CD4-positive, alpha-beta T cell (primary cell): ENCODE measurements at regions not wholly inside any gene's neighbourhood (a gene's known extent, or its start where the extent isn't known, plus 50 kb on each side); places are given as distances from the start of the nearest gene placed in this dataset.

ENCODE experiments used
- ATAC-seq: fragments of 200-7000 bp; cut with Tn5 transposase; one replicate; pipeline ENCODE4 v1.10.0; 2022; ENCODE audit warnings: mild to moderate bottlenecking; ENCODE audit not compliant: poor library complexity
- CTCF ChIA-PET: fragments of 350-600 bp; sonication (Branson Sonifier 250); formaldehyde crosslinking; loops from one replicate; lab custom pipeline; 2021; ENCODE audit warnings: antibody characterized with exemption, inconsistent platforms; lab: Charles Lee
- POLR2A ChIA-PET: fragments of 350-600 bp; sonication (Branson Sonifier 250); formaldehyde crosslinking; loops from one replicate; lab custom pipeline; 2021; ENCODE audit warnings: antibody characterized with exemption, inconsistent platforms; lab: Charles Lee
- DNase-seq, 14 experiments: peaks; one replicate each; pipeline ENCODE4 v3.0.0-alpha.2; 2013 to 2020; ENCODE audit warnings: mixed read lengths in 2 of 14
- H3K27ac ChIP-seq, 2 donors: one replicate each; pipeline versions ENCODE4 v1.5.1 to v1.7.0; 2013; ENCODE audit warnings: low read length in 2 of 2, low read depth in 1 of 2, mild to moderate bottlenecking in 1 of 2
- H3K27me3 ChIP-seq, 2 experiments: 1 replicate in 1 of 2; 2 replicates in 1 of 2; pipeline versions ENCODE4 v1.6.1 to v1.7.0; 2013; ENCODE audit warnings: low read length in 2 of 2, control low read depth in 1 of 2, mild to moderate bottlenecking in 1 of 2, moderate library complexity in 1 of 2; ENCODE audit not compliant: insufficient read depth in 2 of 2, control insufficient read depth in 1 of 2
- H3K36me3 ChIP-seq: one replicate; pipeline ENCODE4 v1.6.1; 2013; ENCODE audit warnings: low read length, control low read depth; ENCODE audit not compliant: insufficient read depth
- H3K4me1 ChIP-seq: one replicate; pipeline ENCODE4 v1.6.1; 2013; ENCODE audit warnings: low read length, control low read depth; ENCODE audit not compliant: insufficient read depth
- H3K4me3 ChIP-seq: one replicate; pipeline ENCODE4 v1.5.1; 2013; ENCODE audit warnings: mild to moderate bottlenecking, low read length, moderate library complexity
- H3K9me3 ChIP-seq, 2 experiments: 1 replicate in 1 of 2; 2 replicates in 1 of 2; pipeline versions ENCODE4 v1.6.1 to v1.7.0; 2013; ENCODE audit warnings: low read length in 2 of 2, mild to moderate bottlenecking in 2 of 2, control low read depth in 1 of 2, moderate library complexity in 1 of 2; ENCODE audit not compliant: control insufficient read depth in 1 of 2, insufficient read depth in 1 of 2
- H3K27ac Mint-ChIP-seq: one replicate; pipeline ENCODE4 v1.8.0; 2020; ENCODE audit warnings: mixed read lengths
- H3K27me3 Mint-ChIP-seq: one replicate; pipeline ENCODE4 v1.8.0; 2021; ENCODE audit warnings: mixed read lengths
- H3K36me3 Mint-ChIP-seq: one replicate; pipeline ENCODE4 v1.8.0; 2021; ENCODE audit warnings: low read depth, mixed read lengths
- H3K4me1 Mint-ChIP-seq: one replicate; pipeline ENCODE4 v1.8.0; 2021; ENCODE audit warnings: low read depth, mixed read lengths
- H3K4me3 Mint-ChIP-seq: one replicate; pipeline ENCODE4 v1.8.0; 2020; ENCODE audit warnings: mild to moderate bottlenecking, mixed read lengths
- H3K9me3 Mint-ChIP-seq: one replicate; pipeline ENCODE4 v1.8.0; 2020; ENCODE audit warnings: mixed read lengths
- intact Hi-C, 2 experiments: fragments of 100-400 bp; cut with DNase I in 1 of 2; cut with micrococcal nuclease in 1 of 2; formaldehyde crosslinking; loops; one replicate each; pipeline versions ENCODE4 v1.15.1 to v1.9.0; 2023 to 2025; cut with DNase I, micrococcal nuclease
- TF ChIP-seq, protein P1 (sequence below): fragments of 200-600 bp; IDR thresholded peaks from one replicate; pipeline ENCODE4 v1.8.0; 2022; ENCODE audit warnings: antibody characterized with exemption, mild to moderate bottlenecking

DNA sequence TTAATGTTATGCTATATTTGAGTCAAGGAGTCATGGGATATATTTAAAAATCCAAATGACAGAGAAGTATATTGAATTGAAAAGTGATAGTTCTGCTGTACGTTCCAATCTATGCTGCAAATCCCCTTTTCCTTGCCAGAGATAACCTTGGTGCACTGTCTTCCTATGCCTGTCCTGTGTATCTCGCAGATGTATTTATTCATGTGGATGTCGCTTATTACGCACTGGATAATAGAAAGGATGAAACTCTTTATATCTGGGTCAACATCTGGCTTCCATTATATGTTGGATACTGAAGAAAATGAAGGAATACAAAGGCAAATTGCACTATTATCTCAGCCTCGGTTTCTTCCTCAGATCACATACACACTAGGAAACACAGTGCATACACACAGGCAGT lies 331.3 kb downstream of the BCKDHB start:
- H3K36me3 ChIP-seq = no peaks in the 10 kb centered on the region
- intact Hi-C loops = no loop called here
- H3K4me3 ChIP-seq = no peak overlapping the region
- Mint-ChIP-seq H3K4me3 (no peak overlapping the region), H3K9me3 (no peaks in the 10 kb centered on the region), H3K4me1 (no peaks in the 10 kb centered on the region), H3K27me3 (no peaks in the 10 kb centered on the region), H3K27ac (no peak overlapping the region), H3K36me3 (no peaks in the 10 kb centered on the region)
- H3K27me3 ChIP-seq = no peaks in the 10 kb centered on the region
- H3K9me3 ChIP-seq = peaks cover 0 to 7% of the 10 kb centered on the region in 2 experiments
- DNase-seq (no peak), ATAC-seq (no peak)
- ChIA-PET POLR2A (no interaction called here), CTCF (no interaction called here)
- H3K27ac ChIP-seq = no peak overlapping the region
- TF ChIP-seq, protein P1, sequence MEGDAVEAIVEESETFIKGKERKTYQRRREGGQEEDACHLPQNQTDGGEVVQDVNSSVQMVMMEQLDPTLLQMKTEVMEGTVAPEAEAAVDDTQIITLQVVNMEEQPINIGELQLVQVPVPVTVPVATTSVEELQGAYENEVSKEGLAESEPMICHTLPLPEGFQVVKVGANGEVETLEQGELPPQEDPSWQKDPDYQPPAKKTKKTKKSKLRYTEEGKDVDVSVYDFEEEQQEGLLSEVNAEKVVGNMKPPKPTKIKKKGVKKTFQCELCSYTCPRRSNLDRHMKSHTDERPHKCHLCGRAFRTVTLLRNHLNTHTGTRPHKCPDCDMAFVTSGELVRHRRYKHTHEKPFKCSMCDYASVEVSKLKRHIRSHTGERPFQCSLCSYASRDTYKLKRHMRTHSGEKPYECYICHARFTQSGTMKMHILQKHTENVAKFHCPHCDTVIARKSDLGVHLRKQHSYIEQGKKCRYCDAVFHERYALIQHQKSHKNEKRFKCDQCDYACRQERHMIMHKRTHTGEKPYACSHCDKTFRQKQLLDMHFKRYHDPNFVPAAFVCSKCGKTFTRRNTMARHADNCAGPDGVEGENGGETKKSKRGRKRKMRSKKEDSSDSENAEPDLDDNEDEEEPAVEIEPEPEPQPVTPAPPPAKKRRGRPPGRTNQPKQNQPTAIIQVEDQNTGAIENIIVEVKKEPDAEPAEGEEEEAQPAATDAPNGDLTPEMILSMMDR = no peak
- no peaks in the 10 kb centered on the region for H3K4me1 ChIP-seq

DNA sequence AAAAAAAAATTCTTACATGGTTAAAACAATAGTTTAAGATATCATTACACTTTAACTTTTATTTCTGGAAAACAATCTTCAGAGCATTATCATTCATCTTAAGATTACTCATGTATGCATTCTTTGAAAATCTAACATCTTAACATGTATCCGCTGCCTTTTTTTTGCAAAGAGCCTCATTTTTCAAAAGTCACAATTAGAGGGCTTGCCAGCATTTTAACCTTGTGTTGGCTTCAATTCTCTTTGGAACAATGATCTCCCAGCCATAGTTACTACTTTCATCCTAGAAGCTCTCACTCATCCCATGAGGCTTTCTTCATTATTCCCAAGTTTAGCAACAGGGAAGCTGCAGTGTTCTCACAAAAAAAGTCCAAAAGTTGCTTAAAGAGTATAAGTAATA lies 330.8 kb downstream of the BCKDHB start:
- DNase-seq (no peak), ATAC-seq (no peak)
- Histone ChIP-seq H3K4me1 (no peaks in the 10 kb centered on the region), H3K4me3 (no peak overlapping the region), H3K27me3 (no peaks in the 10 kb centered on the region), H3K27ac (no peak overlapping the region), H3K36me3 (no peaks in the 10 kb centered on the region), H3K9me3 (peaks cover 0 to 7% of the 10 kb centered on the region in 2 experiments)
- no peak overlapping the region for H3K4me3 Mint-ChIP-seq
- no peaks in the 10 kb centered on the region for H3K36me3 Mint-ChIP-seq
- TF ChIP-seq, protein P1 = no peak
- no peaks in the 10 kb centered on the region for H3K27me3 Mint-ChIP-seq
- peaks cover 2% of the 10 kb centered on the region for H3K9me3 Mint-ChIP-seq
- POLR2A ChIA-PET = no interaction called here
- CTCF ChIA-PET = no interaction called here
- no peaks in the 10 kb centered on the region for H3K4me1 Mint-ChIP-seq
- intact Hi-C loops = no loop called here
- no peak overlapping the region for H3K27ac Mint-ChIP-seq

DNA sequence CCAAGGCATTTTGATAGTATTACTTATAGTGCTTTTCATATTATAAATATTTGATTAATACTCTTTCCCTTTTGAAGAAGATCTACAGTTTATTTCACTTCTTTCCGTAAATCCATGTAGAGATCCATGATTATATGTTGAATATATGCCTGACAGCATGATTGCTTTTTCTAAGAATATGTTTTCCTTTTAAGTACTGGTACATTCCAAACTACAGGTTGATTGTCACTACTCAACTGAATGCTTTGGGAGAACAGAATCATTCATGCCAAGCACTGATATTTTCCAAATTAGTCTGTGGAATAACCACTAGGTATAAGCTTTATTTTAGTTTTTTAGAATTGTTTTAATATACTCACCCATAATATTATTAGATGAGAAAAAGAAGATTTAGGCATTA lies 330.2 kb downstream of the BCKDHB start:
- no peak overlapping the region for H3K27ac ChIP-seq
- ATAC-seq (no peak), DNase-seq (no peak)
- ChIA-PET POLR2A (no interaction called here), CTCF (no interaction called here)
- no peaks in the 10 kb centered on the region for H3K36me3 ChIP-seq
- TF ChIP-seq, protein P1 = no peak
- H3K9me3 ChIP-seq = peaks cover 0 to 7% of the 10 kb centered on the region in 2 experiments
- H3K9me3 Mint-ChIP-seq = peaks cover 2% of the 10 kb centered on the region
- H3K4me1 Mint-ChIP-seq = no peaks in the 10 kb centered on the region
- intact Hi-C loops = no loop called here
- no peaks in the 10 kb centered on the region for H3K27me3 Mint-ChIP-seq
- no peaks in the 10 kb centered on the region for H3K4me1 ChIP-seq
- no peak overlapping the region for H3K4me3 ChIP-seq
- no peaks in the 10 kb centered on the region for H3K27me3 ChIP-seq
- no peak overlapping the region for H3K4me3 Mint-ChIP-seq
- H3K27ac Mint-ChIP-seq = no peak overlapping the region
- H3K36me3 Mint-ChIP-seq = no peaks in the 10 kb centered on the region
